Muscle layer of duodenum (tissue), 2 donors: ENCODE measurements at regions not wholly inside any gene's neighbourhood (a gene's known extent, or its start where the extent isn't known, plus 50 kb on each side); places are given as distances from the start of the nearest gene placed in this dataset.

Experiments
- H3K27ac ChIP-seq: one replicate; pipeline ENCODE4 v1.7.0; 2013; ENCODE audit warnings: mild to moderate bottlenecking, low read length
- H3K27me3 ChIP-seq: one replicate; pipeline ENCODE4 v1.7.0; 2013; ENCODE audit warnings: low read depth, mild to moderate bottlenecking, control low read depth, low read length
- H3K36me3 ChIP-seq, 2 donors: one replicate each; pipeline ENCODE4 v1.7.0; 2013; ENCODE audit warnings: low read length in 2 of 2, control low read depth in 1 of 2, mild to moderate bottlenecking in 1 of 2; ENCODE audit not compliant: insufficient read depth in 2 of 2, control insufficient read depth in 1 of 2
- H3K4me1 ChIP-seq, 2 donors: one replicate each; pipeline ENCODE4 v1.7.0; 2013; ENCODE audit warnings: low read length in 2 of 2, mild to moderate bottlenecking in 2 of 2, control low read depth in 1 of 2, moderate library complexity in 1 of 2; ENCODE audit not compliant: insufficient read depth in 2 of 2, control insufficient read depth in 1 of 2
- H3K4me3 ChIP-seq, 2 donors: one replicate each; pipeline ENCODE4 v1.7.0; 2013; ENCODE audit warnings: low read length in 2 of 2, low read depth in 1 of 2, mild to moderate bottlenecking in 1 of 2
- H3K9me3 ChIP-seq, 2 donors: one replicate each; pipeline ENCODE4 v1.7.0; 2013; ENCODE audit warnings: low read length in 2 of 2, control low read depth in 1 of 2, mild to moderate bottlenecking in 1 of 2; ENCODE audit not compliant: control insufficient read depth in 1 of 2
- donor health status: healthy.

DNA sequence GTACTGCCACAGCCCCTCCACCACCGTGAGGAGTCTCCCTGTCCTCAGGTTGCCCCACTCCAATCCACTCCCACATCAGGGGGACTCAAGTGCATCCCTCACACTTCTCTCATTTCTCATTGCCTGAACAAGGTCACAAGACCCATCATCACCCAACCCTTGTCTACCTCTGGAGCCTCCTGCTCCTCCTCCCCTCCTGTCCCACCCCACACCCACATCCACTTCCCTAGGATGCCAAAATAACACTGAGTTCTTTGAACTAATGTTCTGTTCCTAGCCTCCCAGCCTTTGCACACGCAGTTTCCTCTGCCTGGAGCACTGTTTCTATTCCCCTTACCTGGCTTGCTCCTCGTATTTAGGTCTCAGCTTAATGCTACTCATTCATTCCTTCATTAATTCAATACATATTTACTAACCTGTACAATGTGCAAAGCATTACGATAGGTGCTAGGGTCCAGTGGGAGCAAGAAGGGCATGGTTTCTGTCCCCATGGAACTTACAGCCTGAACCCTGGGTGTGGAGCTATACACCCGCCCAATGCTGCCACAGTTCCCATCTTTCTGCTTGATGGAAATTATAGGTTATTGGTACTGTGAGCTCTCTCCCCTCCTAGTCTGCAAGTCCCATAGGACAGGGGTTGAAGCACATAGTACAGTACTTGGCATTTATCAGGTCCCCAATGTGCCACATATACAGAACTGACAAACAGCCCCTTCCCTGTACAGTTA lies 96.1 kb upstream of the GRIK3 start:
- Histone ChIP-seq H3K4me3 (no peak overlapping the region), H3K36me3 (no peaks in the 10 kb centered on the region), H3K27me3 (no peaks in the 10 kb centered on the region), H3K4me1 (no peaks in the 10 kb centered on the region), H3K27ac (no peak overlapping the region), H3K9me3 (no peaks in the 10 kb centered on the region)

- Histone ChIP-seq H3K36me3 (no peaks in the 10 kb centered on the region), H3K4me1 (no peaks in the 10 kb centered on the region), H3K4me3 (no peak overlapping the region), H3K27ac (no peak overlapping the region), H3K9me3 (no peaks in the 10 kb centered on the region), H3K27me3 (no peaks in the 10 kb centered on the region)
Observed at GRCh38 chr1:37131281-37131680, 97.0 kb upstream of the GRIK3 start.

DNA sequence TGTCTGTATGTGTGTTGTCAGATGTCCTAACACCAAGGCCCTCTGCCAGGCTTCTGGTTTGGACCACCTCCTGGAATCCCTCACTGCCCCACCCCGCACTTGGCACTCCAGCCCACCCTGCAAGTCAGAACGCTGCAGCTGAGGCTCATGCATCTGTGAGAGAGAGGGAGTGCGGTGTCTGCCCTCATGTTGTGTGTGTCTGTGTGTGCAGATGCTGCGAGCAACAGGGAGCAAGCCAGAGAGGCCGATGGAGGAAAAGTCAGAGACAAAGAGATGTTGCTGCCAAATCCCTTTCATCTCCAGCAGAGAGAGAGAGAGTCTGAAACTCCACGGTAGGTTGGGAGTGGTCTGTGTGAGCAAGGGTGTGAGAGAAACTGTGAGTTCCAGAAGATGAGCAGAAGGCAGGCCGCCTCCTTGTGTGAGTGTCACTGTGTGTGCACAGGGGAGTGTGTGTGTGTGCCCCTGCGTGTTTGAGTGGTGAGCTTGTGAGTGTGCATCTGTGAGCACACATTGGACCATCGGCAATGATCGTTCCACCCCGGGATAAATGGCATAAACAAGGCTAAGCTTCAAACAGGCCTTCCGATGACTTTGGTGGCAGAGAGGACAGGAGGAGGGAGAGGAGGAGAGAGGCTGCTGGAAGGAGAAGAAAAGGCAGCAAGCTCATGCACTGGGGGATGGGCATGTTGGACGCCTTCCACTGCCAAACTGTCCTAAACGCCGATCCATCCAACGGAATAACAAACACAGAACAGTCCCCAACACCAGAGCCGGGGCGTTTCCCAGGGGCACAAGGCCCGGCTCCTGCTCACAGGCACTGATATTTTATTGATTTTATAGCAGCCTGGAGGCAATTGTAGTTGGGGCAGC lies 99.2 kb upstream of the GRIK3 start:
- no peak overlapping the region for H3K27ac ChIP-seq
- H3K36me3 ChIP-seq = no peaks in the 10 kb centered on the region
- no peaks in the 10 kb centered on the region for H3K9me3 ChIP-seq
- H3K4me1 ChIP-seq = no peaks in the 10 kb centered on the region
- H3K4me3 ChIP-seq = no peak overlapping the region
- H3K27me3 ChIP-seq = no peaks in the 10 kb centered on the region

GRCh38 chr1:37134599-37134998 lies 100.3 kb upstream of the GRIK3 start:
- Histone ChIP-seq H3K9me3 (no peaks in the 10 kb centered on the region), H3K4me3 (no peak overlapping the region), H3K27ac (no peak overlapping the region), H3K36me3 (no peaks in the 10 kb centered on the region), H3K4me1 (no peaks in the 10 kb centered on the region), H3K27me3 (no peaks in the 10 kb centered on the region)

DNA sequence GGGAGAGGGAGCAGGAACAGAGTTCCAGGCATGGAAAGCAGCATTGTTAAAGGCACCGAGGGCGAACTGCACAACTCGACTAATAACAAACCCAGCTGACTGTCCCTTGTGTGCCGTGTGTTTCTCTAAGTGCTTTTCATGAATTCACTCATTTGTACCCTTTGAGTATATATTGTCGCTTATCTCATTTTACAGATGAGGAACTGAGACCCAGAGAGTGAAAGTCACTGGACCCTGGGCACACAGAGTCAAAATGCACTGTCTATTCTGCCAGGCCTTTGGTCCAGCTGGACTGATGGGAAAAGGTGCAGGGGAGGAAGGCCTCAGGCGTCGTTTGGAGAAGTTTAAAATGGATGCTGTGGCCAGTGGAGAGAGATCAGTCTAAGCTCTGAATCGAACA lies 100.7 kb upstream of the GRIK3 start:
- Histone ChIP-seq H3K27ac (no peak overlapping the region), H3K9me3 (no peaks in the 10 kb centered on the region), H3K27me3 (no peaks in the 10 kb centered on the region), H3K4me1 (no peaks in the 10 kb centered on the region), H3K4me3 (no peak overlapping the region), H3K36me3 (no peaks in the 10 kb centered on the region)

DNA sequence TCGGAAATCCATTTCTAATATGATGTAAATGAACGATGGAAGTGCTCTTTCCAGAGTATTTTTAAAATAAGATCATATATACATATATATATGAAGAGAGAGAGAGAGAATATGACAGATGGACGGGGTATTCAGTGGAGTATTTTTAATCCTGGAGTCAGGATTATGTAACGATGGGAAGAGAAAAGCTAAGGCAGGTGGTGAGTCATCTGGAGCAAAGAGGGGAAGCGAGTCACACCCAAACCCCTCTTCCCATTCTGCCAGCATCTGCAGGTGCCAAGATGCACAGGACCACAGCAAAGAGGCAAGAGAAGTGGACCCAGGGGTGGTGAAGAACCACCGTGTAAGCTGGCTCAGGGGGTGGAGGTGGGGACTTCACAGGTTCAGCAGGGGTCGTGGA lies 102.7 kb upstream of the GRIK3 start:
- no peaks in the 10 kb centered on the region for H3K36me3 ChIP-seq
- H3K9me3 ChIP-seq = no peaks in the 10 kb centered on the region
- H3K27ac ChIP-seq = no peak overlapping the region
- H3K27me3 ChIP-seq = no peaks in the 10 kb centered on the region
- H3K4me1 ChIP-seq = no peaks in the 10 kb centered on the region
- no peak overlapping the region for H3K4me3 ChIP-seq

DNA sequence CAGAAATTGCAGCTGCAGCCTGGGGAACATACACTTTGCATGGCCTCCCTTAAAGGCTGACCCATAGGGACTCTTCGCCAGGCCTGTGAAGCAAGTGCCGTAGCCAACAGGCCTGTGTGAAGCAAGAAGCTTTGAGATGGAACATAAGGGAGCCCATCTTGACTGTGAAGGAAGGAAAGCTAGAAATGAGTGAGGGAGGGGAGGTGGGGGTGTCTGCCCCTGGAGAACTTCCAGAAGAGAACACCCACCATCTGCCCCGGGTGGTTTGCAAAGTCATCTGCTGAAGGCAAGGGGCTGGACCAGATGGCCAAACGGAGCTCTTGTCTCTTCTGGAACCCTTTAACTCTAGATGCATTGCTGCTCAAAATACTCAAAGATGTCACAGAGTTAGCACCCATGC lies 103.3 kb upstream of the GRIK3 start:
- H3K9me3 ChIP-seq = no peaks in the 10 kb centered on the region
- H3K27ac ChIP-seq = no peak overlapping the region
- no peak overlapping the region for H3K4me3 ChIP-seq
- H3K4me1 ChIP-seq = no peaks in the 10 kb centered on the region
- no peaks in the 10 kb centered on the region for H3K36me3 ChIP-seq
- H3K27me3 ChIP-seq = no peaks in the 10 kb centered on the region

DNA sequence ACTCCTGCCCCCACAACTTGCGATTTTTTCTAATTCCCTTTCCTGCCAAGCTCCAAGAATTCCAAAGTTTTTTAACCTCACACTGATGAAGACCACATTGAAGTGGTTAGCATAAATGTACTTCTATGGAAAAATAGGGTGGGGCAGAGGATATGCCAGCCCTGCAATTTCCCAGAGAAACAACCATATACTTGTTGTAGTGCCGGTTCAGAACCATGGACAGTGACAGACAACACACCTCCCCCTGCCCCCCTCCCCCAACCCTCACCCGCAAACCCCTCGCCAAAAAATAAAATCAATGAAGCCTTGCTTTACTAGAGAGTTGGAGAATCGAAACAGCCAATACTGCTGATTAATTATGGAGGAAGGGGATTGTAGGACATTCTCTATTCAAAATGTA lies 109.5 kb upstream of the GRIK3 start:
- H3K9me3 ChIP-seq = no peaks in the 10 kb centered on the region
- H3K36me3 ChIP-seq = no peaks in the 10 kb centered on the region
- H3K27ac ChIP-seq = no peak overlapping the region
- no peak overlapping the region for H3K4me3 ChIP-seq
- H3K4me1 ChIP-seq = no peaks in the 10 kb centered on the region
- no peaks in the 10 kb centered on the region for H3K27me3 ChIP-seq

- Histone ChIP-seq H3K4me3 (no peak overlapping the region), H3K9me3 (no peaks in the 10 kb centered on the region), H3K36me3 (no peaks in the 10 kb centered on the region), H3K4me1 (no peaks in the 10 kb centered on the region), H3K27me3 (no peaks in the 10 kb centered on the region), H3K27ac (no peak overlapping the region)
Observed at GRCh38 chr1:37146071-37146470, 111.8 kb upstream of the GRIK3 start.

DNA sequence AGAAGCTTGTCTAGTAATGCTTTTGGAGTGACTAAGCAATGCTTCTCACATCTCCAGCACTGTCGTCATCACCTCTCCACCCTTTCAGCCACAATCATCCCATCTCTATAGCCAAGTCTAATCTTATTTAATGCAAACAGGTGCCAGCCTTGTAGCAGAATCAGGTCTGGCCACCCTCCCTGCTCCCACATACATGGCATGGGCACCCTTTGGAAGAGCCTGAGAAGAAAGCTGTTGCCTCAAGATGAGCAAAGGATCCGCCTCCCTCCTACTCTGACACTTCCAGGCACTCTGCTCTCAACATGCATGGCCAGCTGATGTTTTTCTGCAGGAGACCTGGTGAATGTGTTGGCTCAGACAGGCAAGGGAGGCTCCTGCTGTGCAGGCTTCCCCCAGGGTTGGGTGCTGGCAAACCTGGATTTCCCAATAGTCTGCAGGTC lies 113.1 kb upstream of the GRIK3 start:
- H3K27ac ChIP-seq = no peak overlapping the region
- no peaks in the 10 kb centered on the region for H3K27me3 ChIP-seq
- H3K9me3 ChIP-seq = no peaks in the 10 kb centered on the region
- no peak overlapping the region for H3K4me3 ChIP-seq
- no peaks in the 10 kb centered on the region for H3K36me3 ChIP-seq
- H3K4me1 ChIP-seq = no peaks in the 10 kb centered on the region

- H3K4me1 ChIP-seq = no peaks in the 10 kb centered on the region
- H3K27ac ChIP-seq = no peak overlapping the region
- H3K36me3 ChIP-seq = no peaks in the 10 kb centered on the region
- no peak overlapping the region for H3K4me3 ChIP-seq
- no peaks in the 10 kb centered on the region for H3K27me3 ChIP-seq
- no peaks in the 10 kb centered on the region for H3K9me3 ChIP-seq
Observed at GRCh38 chr1:37147906-37148305, 113.6 kb upstream of the GRIK3 start.
